HG03571 (cell line): ENCODE measurements at regions not wholly inside any gene's neighbourhood (a gene's known extent, or its start where the extent isn't known, plus 50 kb on each side); places are given as distances from the start of the nearest gene placed in this dataset.

Experiments
- ATAC-seq: cut with Tn5 transposase; IDR thresholded peaks from one replicate; pipeline ENCODE4 v1.9.1; 2021; ENCODE audit not compliant: unreplicated experiment

GRCh38 chr4:18536428-18536827 is 514.9 kb upstream of the LCORL start:
- ATAC-seq, result no peak

- ATAC-seq, result no peak
These were observed 514.4 kb upstream of the LCORL start for GRCh38 chr4:18535948-18536347.

- no peak for ATAC-seq
These were observed 511.8 kb upstream of the LCORL start for GRCh38 chr4:18533262-18533775.

- ATAC-seq, result no peak
These were observed 510.2 kb upstream of the LCORL start for GRCh38 chr4:18531731-18532130.

- no peak for ATAC-seq
These were observed 507.9 kb upstream of the LCORL start for GRCh38 chr4:18529482-18529881.

GRCh38 chr4:18524667-18525066 is 503.1 kb upstream of the LCORL start:
- ATAC-seq, result no peak

- ATAC-seq, result no peak
These were observed 496.5 kb upstream of the LCORL start for GRCh38 chr4:18518098-18518497.

GRCh38 chr4:18513861-18514260 is 492.3 kb upstream of the LCORL start:
- no peak for ATAC-seq

GRCh38 chr4:18512718-18513117 is 491.2 kb upstream of the LCORL start:
- ATAC-seq, result no peak

GRCh38 chr4:18511727-18512126 is 490.2 kb upstream of the LCORL start:
- ATAC-seq, result no peak

- no peak for ATAC-seq
These were observed 487.2 kb upstream of the LCORL start for GRCh38 chr4:18508786-18509185.

GRCh38 chr4:18480928-18481327 is 459.4 kb upstream of the LCORL start:
- no peak for ATAC-seq

- no peak for ATAC-seq
These were observed 458.8 kb upstream of the LCORL start for GRCh38 chr4:18480342-18480741.

GRCh38 chr4:18479825-18480224 is 458.3 kb upstream of the LCORL start:
- ATAC-seq, result no peak

GRCh38 chr4:18463987-18464559 is 442.5 kb upstream of the LCORL start:
- ATAC-seq, result no peak

GRCh38 chr4:18458465-18458864 is 436.9 kb upstream of the LCORL start:
- no peak for ATAC-seq

- ATAC-seq, result no peak
These were observed 432.8 kb upstream of the LCORL start for GRCh38 chr4:18454349-18454748.

- ATAC-seq, result no peak
These were observed 423.6 kb upstream of the LCORL start for GRCh38 chr4:18445110-18445509.

- no peak for ATAC-seq
These were observed 422.7 kb upstream of the LCORL start for GRCh38 chr4:18444206-18444605.

- ATAC-seq, result no peak
These were observed 421.4 kb upstream of the LCORL start for GRCh38 chr4:18442957-18443356.

GRCh38 chr4:18441676-18442075 is 420.1 kb upstream of the LCORL start:
- ATAC-seq, result no peak

GRCh38 chr4:18441203-18441590 is 419.6 kb upstream of the LCORL start:
- ATAC-seq, result no peak

- ATAC-seq, result no peak
These were observed 419.1 kb upstream of the LCORL start for GRCh38 chr4:18440527-18441202.
